HepG2 (cell line): ENCODE measurements at regions not wholly inside any gene's neighbourhood (a gene's known extent, or its start where the extent isn't known, plus 50 kb on each side); places are given as distances from the start of the nearest gene placed in this dataset.

ENCODE experiments used
- ATAC-seq: fragments of 200-7000 bp; cut with Tn5 transposase; 3 replicates; pipeline ENCODE4 v1.9.1; 2020; ENCODE audit warnings: mild to moderate bottlenecking, moderate library complexity
- BruUV-seq: library from RNA; stranded (reverse); fragments of 400-500 nt; replicated peaks from 2 replicates; lab custom pipeline; 2021; lab: Mats Ljungman, UMichigan
- CTCF ChIA-PET: fragments of 300-600 bp; formaldehyde crosslinking; extraction: SDS; loops from one replicate; lab custom pipeline; 2021; ENCODE audit warnings: low total read pairs, inconsistent platforms, low intra/inter-chr PET ratio; lab: Yijun Ruan, JAX
- POLR2A ChIA-PET: fragments of 350-600 bp; sonication (Branson Sonifier 250); formaldehyde crosslinking; loops from one replicate; lab custom pipeline; 2020; ENCODE audit warnings: antibody characterized with exemption, inconsistent platforms; lab: Yijun Ruan, JAX
- DNase-seq: peaks from one replicate; pipeline ENCODE4 v3.0.0-alpha.2; 2015; ENCODE audit warnings: low spot score
- FAIRE-seq: peaks from 3 replicates; lab custom pipeline; 2011; peaks lifted over from hg19 to GRCh38; lab: Jason Lieb, UNC
- H2AFZ ChIP-seq: one replicate; pipeline ENCODE4 v1.6.1; 2011; ENCODE audit warnings: low read length, inconsistent platforms
- H3K27ac ChIP-seq: fragments of 300-600 bp; 3 replicates; pipeline ENCODE4 v1.8.0; 2011; ENCODE audit warnings: mixed run types, mild to moderate bottlenecking, mixed read lengths, low read length, inconsistent platforms; ENCODE audit not compliant: insufficient read depth; ENCODE audit errors: extremely low read length
- H3K27me3 ChIP-seq, 2 experiments: fragments of 200-600 bp in 1 of 2; 2 replicates in 1 of 2; 3 replicates in 1 of 2; pipeline versions ENCODE4 v1.6.0 to v1.8.0; 2011; ENCODE audit warnings: low read length in 2 of 2, mild to moderate bottlenecking in 2 of 2, moderate library complexity in 2 of 2, inconsistent platforms in 1 of 2; ENCODE audit not compliant: insufficient read depth in 2 of 2, control insufficient read depth in 1 of 2
- H3K36me3 ChIP-seq, 2 experiments: fragments of 200-600 bp in 1 of 2; replicated peaks in 1 of 2; 2 replicates in 1 of 2; 3 replicates in 1 of 2; pipeline versions ENCODE4 v1.5.1 to v1.8.0; 2011; ENCODE audit warnings: low read length in 2 of 2, inconsistent platforms in 1 of 2; ENCODE audit not compliant: insufficient read depth in 2 of 2, control insufficient read depth in 1 of 2
- H3K4me1 ChIP-seq: 2 replicates; pipeline ENCODE4 v1.5.1; 2012; ENCODE audit warnings: low read length, inconsistent platforms; ENCODE audit not compliant: insufficient read depth
- H3K4me2 ChIP-seq: 2 replicates; pipeline ENCODE4 v1.6.0; 2011; ENCODE audit warnings: low read depth, low read length, inconsistent platforms
- H3K4me3 ChIP-seq, 3 experiments: fragments of 200-600 bp in 1 of 3; sonication (generic), shearing (Covaris generic) in 1 of 3; replicated peaks in 1 of 3; 2 replicates each; pipeline ENCODE4 v1.5.1; 2011 to 2016; ENCODE audit warnings: low read length in 3 of 3, inconsistent platforms in 2 of 3, low read depth in 2 of 3, mild to moderate bottlenecking in 2 of 3, control low read depth in 1 of 3, mixed read lengths in 1 of 3; ENCODE audit not compliant: insufficient read depth in 1 of 3
- H3K79me2 ChIP-seq: one replicate; pipeline ENCODE4 v1.6.1; 2011; ENCODE audit warnings: low read length, inconsistent platforms; ENCODE audit not compliant: insufficient read depth
- H3K9ac ChIP-seq: 2 replicates; pipeline ENCODE4 v1.6.0; 2011; ENCODE audit warnings: mild to moderate bottlenecking, low read depth, low read length, inconsistent platforms; ENCODE audit not compliant: insufficient read depth
- H3K9me3 ChIP-seq: 2 replicates; pipeline ENCODE4 v1.5.1; 2012; ENCODE audit warnings: mild to moderate bottlenecking, low read length
- H4K20me1 ChIP-seq: 2 replicates; pipeline ENCODE4 v1.6.0; 2011; ENCODE audit warnings: inconsistent platforms, mild to moderate bottlenecking, low read length, moderate library complexity; ENCODE audit not compliant: insufficient read depth
- EEA1 ChIP-seq: sonication (generic); formaldehyde crosslinking; IDR thresholded peaks from 2 replicates; pipeline ENCODE4 v1.5.1; 2020; ENCODE audit warnings: mild to moderate bottlenecking, missing genetic modification reagents, borderline replicate concordance
- MTF1 ChIP-seq: sonication (generic); formaldehyde crosslinking; IDR thresholded peaks from 2 replicates; pipeline ENCODE4 v1.5.0; 2020; ENCODE audit warnings: missing genetic modification reagents
- NCOA2 ChIP-seq: sonication (generic); formaldehyde crosslinking; IDR thresholded peaks from 2 replicates; pipeline ENCODE4 v1.8.0; 2022; ENCODE audit warnings: inconsistent platforms
- NRL ChIP-seq: sonication (generic); formaldehyde crosslinking; IDR thresholded peaks from 2 replicates; pipeline ENCODE4 v1.5.0; 2020; ENCODE audit warnings: missing genetic modification reagents, mild to moderate bottlenecking, moderate library complexity, borderline replicate concordance
- POGZ ChIP-seq: sonication (generic); formaldehyde crosslinking; IDR thresholded peaks from 2 replicates; pipeline ENCODE4 v1.4.0; 2020; ENCODE audit warnings: mild to moderate bottlenecking, missing genetic modification reagents
- SETDB1 ChIP-seq: sonication (generic); formaldehyde crosslinking; IDR thresholded peaks from 2 replicates; pipeline ENCODE4 v1.5.1; 2020; ENCODE audit warnings: missing genetic modification reagents, mild to moderate bottlenecking, borderline replicate concordance
- ZNF33A ChIP-seq: sonication (generic); formaldehyde crosslinking; IDR thresholded peaks from 2 replicates; pipeline ENCODE4 v1.5.1; 2020; ENCODE audit warnings: missing genetic modification reagents, mild to moderate bottlenecking, moderate library complexity, borderline replicate concordance
- ZNF549 ChIP-seq: sonication (generic); formaldehyde crosslinking; IDR thresholded peaks from 2 replicates; pipeline ENCODE4 v1.5.0; 2020; ENCODE audit warnings: missing genetic modification reagents
- ZNF569 ChIP-seq: sonication (generic); formaldehyde crosslinking; IDR thresholded peaks from 2 replicates; pipeline ENCODE4 v1.5.0; 2020; ENCODE audit warnings: mild to moderate bottlenecking, missing genetic modification reagents, moderate library complexity, borderline replicate concordance
- ZNF672 ChIP-seq: sonication (generic); formaldehyde crosslinking; IDR thresholded peaks from 2 replicates; pipeline ENCODE4 v1.8.1; 2022; ENCODE audit warnings: missing genetic modification reagents
- ZNF720 ChIP-seq: sonication (generic); formaldehyde crosslinking; IDR thresholded peaks from 2 replicates; pipeline ENCODE4 v1.4.0; 2020; ENCODE audit warnings: missing genetic modification reagents
- ZSCAN30 ChIP-seq: sonication (generic); formaldehyde crosslinking; IDR thresholded peaks from 2 replicates; pipeline ENCODE4 v1.5.0; 2020; ENCODE audit warnings: mild to moderate bottlenecking, missing genetic modification reagents
- WGBS: methylation state at CpG from one replicate; pipeline ENCODE4 v1.1.6; 2017; ENCODE audit warnings: low lambda C conversion rate; 5-methylcytosine and 5-hydroxymethylcytosine counted together
- in situ Hi-C: cut with HindIII; loops from 2 replicates; pipeline ENCODE4 v1.10.0; 2017; ENCODE audit warnings: low pct_unique_long_range_greater_than_20kb; ENCODE audit not compliant: extremely low pct_ligation_motif_present
- intact Hi-C: fragments of 100-400 bp; cut with micrococcal nuclease; formaldehyde crosslinking; loops from one replicate; pipeline ENCODE4 v1.10.0; 2022; ENCODE audit not compliant: unreplicated experiment
- TF ChIP-seq, protein P1 (sequence below), 2 experiments: sonication (generic) in 1 of 2; formaldehyde crosslinking in 1 of 2; IDR thresholded peaks; 2 replicates each; pipeline versions ENCODE4 v1.4.0 to v1.6.1; 2018 to 2020; ENCODE audit warnings: missing genetic modification reagents in 2 of 2, borderline replicate concordance in 1 of 2, low read depth in 1 of 2, mild to moderate bottlenecking in 1 of 2, missing biosample characterization in 1 of 2

GRCh38 chr4:100014616-100015015 lies 64.5 kb upstream of the H2AZ1 start (continued):
- TF ChIP-seq SETDB1 (CRISPR knock-in tag), result no peak
- TF ChIP-seq, all 625 proteins: peak for 0

GRCh38 chr4:100009490-100009889 lies 59.4 kb upstream of the H2AZ1 start:
- Histone ChIP-seq H3K27ac (no peak overlapping the region), H4K20me1 (no peaks in the 10 kb centered on the region), H3K9ac (no peak overlapping the region), H3K4me1 (no peaks in the 10 kb centered on the region), H3K4me2 (no peak overlapping the region), H3K27me3 (no peaks in the 10 kb centered on the region; a peak in 1 of 5 replicates), H3K9me3 (no peaks in the 10 kb centered on the region), H3K79me2 (no peaks in the 10 kb centered on the region), H2AFZ (no peak overlapping the region), H3K4me3 (no peak overlapping the region), H3K36me3 (no peaks in the 10 kb centered on the region)
- in situ Hi-C loops, result no loop called here
- TF ChIP-seq NRL (CRISPR knock-in tag), result no peak
- no peak for TF ChIP-seq ZNF720 (CRISPR knock-in tag)
- no peak for TF ChIP-seq EEA1 (CRISPR knock-in tag)
- TF ChIP-seq, protein P1, sequence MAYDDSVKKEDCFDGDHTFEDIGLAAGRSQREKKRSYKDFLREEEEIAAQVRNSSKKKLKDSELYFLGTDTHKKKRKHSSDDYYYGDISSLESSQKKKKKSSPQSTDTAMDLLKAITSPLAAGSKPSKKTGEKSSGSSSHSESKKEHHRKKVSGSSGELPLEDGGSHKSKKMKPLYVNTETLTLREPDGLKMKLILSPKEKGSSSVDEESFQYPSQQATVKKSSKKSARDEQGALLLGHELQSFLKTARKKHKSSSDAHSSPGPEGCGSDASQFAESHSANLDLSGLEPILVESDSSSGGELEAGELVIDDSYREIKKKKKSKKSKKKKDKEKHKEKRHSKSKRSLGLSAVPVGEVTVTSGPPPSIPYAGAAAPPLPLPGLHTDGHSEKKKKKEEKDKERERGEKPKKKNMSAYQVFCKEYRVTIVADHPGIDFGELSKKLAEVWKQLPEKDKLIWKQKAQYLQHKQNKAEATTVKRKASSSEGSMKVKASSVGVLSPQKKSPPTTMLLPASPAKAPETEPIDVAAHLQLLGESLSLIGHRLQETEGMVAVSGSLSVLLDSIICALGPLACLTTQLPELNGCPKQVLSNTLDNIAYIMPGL (CRISPR knock-in tag; IDR thresholded peaks at IDR 0.05; ENCODE audit: borderline replicate concordance in 1 of 2, low read depth in 1 of 2), result no peak
- no peak for TF ChIP-seq ZNF569
- TF ChIP-seq ZNF33A, result no peak
- no peak for TF ChIP-seq ZNF672
- no peak for TF ChIP-seq ZSCAN30 (CRISPR knock-in tag)
- no peak for TF ChIP-seq ZNF549 (CRISPR knock-in tag)
- TF ChIP-seq NCOA2, result no peak
- no peak for TF ChIP-seq POGZ (CRISPR knock-in tag)
- no peak for TF ChIP-seq MTF1 (CRISPR knock-in tag)
- DNase-seq (no peak), ATAC-seq (no peak), FAIRE-seq (no peak)
- 0% methylated on average over 1 of the region's 1 CpG for WGBS
- ChIA-PET CTCF (no interaction called here), POLR2A (no interaction called here)
- intact Hi-C loops, result no loop called here
- BruUV-seq, result no TSS peak
